ENCODE measurements at regions not wholly inside any gene's neighbourhood (a gene's known extent, or its start where the extent isn't known, plus 50 kb on each side); places are given as distances from the start of the nearest gene placed in this dataset.
"Not testable (repeated sequence)": the region's sequence is repeated elsewhere in the genome, so short reads cannot be mapped to it uniquely, and the experiment has no call there.

GRCh38 chr6:48560408-48560807, 449.4 kb upstream of the PTCHD4 start:
- DNase-seq (ENCODE audit: low read depth in 1 of 2, low spot score in 1 of 2): peak in 1 of 2 experiments; percentile 25
- in situ Hi-C loops (cut with HindIII; ENCODE audit: low pct_unique_long_range_greater_than_20kb, low sequenced_read_pairs): no loop called here
- TF ChIP-seq JUND (IDR thresholded peaks at IDR 0.05; ENCODE audit: low read depth): no peak

DNA sequence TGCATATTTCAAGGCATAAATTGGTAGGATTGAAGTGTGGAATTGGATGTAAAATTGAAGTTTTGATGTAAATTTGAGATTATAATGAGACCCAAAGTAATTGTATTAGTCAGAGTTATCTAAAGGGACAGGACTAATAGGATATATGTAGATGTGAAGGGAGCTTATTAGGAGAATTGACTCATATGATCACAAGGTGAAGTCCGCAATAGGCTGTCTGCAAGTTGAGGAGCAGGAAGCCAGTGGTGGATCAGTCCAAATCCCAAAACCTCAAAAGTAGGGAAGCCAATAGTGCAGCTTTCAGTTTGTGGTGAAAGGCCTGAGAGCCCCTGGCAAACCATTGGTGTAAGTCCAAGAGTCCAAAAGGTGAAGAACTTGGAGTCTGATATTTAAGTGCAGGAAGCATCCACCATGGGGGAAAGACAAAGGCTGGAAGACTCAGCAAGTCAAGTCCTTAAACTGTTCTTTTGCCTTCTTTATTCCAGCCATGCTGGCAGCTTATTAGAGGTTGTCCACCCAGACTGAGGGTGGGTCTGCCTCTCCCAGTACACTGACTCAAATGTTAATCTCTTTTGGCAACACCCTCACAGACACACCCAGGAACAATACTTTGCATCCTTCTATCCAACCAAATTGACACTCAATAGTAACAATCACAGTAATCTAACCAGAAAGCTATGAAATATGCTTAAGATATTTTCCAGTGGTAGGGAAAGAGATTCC, 442.6 kb upstream of the PTCHD4 start:
- no peak for TF ChIP-seq JUND (IDR thresholded peaks at IDR 0.05; ENCODE audit: low read depth)
- in situ Hi-C loops (cut with HindIII; ENCODE audit: low pct_unique_long_range_greater_than_20kb, low sequenced_read_pairs): no loop called here
- no peak for DNase-seq (ENCODE audit: low read depth in 1 of 2, low spot score in 1 of 2)

GRCh38 chr6:48552905-48553304, 441.9 kb upstream of the PTCHD4 start:
- TF ChIP-seq JUND (IDR thresholded peaks at IDR 0.05; ENCODE audit: low read depth): no peak
- no peak for DNase-seq (ENCODE audit: low read depth in 1 of 2, low spot score in 1 of 2)
- in situ Hi-C loops (cut with HindIII; ENCODE audit: low pct_unique_long_range_greater_than_20kb, low sequenced_read_pairs): no loop called here

DNA sequence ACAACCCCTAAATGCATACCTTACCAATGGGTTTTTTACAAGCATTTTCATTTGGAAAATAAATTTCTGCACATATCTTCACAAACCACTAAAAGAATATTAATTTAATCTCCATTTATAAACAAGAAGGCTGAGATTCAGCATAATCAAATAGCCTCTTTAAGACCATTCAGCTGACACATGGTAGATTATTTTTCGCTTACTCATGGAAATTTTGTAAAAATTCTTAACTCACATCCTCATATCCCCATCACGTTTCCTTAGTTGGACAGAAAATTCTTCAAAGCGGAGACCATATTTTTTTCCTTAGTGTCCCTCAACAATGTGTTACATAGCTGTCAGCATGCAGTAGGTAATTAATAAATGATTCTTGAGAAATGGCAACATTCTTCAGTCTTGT, 439.6 kb upstream of the PTCHD4 start:
- DNase-seq (ENCODE audit: low read depth in 1 of 2, low spot score in 1 of 2): no peak
- no peak for TF ChIP-seq JUND (IDR thresholded peaks at IDR 0.05; ENCODE audit: low read depth)
- in situ Hi-C loops (cut with HindIII; ENCODE audit: low pct_unique_long_range_greater_than_20kb, low sequenced_read_pairs): no loop called here

- no peak for TF ChIP-seq JUND (IDR thresholded peaks at IDR 0.05; ENCODE audit: low read depth)
- in situ Hi-C loops (cut with HindIII; ENCODE audit: low pct_unique_long_range_greater_than_20kb, low sequenced_read_pairs): no loop called here
- no peak for DNase-seq (ENCODE audit: low read depth in 1 of 2, low spot score in 1 of 2)
These were observed 431.2 kb upstream of the PTCHD4 start for GRCh38 chr6:48542191-48542590.

GRCh38 chr6:48541649-48542048, 430.7 kb upstream of the PTCHD4 start:
- in situ Hi-C loops (cut with HindIII; ENCODE audit: low pct_unique_long_range_greater_than_20kb, low sequenced_read_pairs): no loop called here
- TF ChIP-seq JUND (IDR thresholded peaks at IDR 0.05; ENCODE audit: low read depth): no peak
- peak in 1 of 2 experiments; percentile 27 for DNase-seq (ENCODE audit: low read depth in 1 of 2, low spot score in 1 of 2)

DNA sequence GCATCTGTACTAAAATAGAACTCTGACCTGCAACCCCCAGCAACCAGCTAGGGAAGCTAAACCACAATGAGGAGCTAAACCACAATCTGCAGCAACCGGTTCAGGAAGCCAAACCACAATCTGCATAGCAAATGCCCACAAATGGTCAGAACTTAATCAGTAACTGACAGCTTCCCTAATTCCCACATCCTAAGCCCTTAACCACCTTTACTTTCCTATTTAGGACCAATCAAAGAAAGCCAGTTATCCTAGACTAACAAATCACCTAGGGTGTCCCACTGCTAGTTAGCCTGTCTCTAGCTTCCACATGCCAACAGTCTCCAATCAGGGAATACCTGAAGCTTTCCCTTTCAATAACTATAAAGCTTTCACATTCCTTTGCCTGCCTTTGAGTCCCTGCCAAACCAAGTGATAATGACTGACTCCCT, 424.6 kb upstream of the PTCHD4 start:
- in situ Hi-C loops (cut with HindIII; ENCODE audit: low pct_unique_long_range_greater_than_20kb, low sequenced_read_pairs): no loop called here
- TF ChIP-seq JUND (IDR thresholded peaks at IDR 0.05; ENCODE audit: low read depth): no peak
- no peak for DNase-seq (ENCODE audit: low read depth in 1 of 2, low spot score in 1 of 2)

DNA sequence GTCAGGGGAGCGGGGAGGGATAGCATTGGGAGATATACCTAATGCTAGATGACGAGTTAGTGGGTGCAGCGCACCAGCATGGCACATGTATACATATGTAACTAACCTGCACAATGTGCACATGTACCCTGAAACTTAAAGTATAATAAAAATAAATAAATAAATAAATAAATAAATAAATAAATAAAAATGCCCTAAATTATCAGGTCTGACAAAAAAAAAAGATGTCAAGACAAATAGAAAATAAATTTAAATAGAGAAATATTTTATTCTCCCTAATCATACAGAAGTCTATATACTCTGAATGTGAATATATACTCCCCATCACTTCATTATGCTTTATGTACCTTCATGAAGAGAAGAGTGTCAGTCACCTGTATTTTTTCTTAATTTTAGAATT, 420.0 kb upstream of the PTCHD4 start:
- DNase-seq (ENCODE audit: low read depth in 1 of 2, low spot score in 1 of 2); in situ Hi-C loops (cut with HindIII; ENCODE audit: low pct_unique_long_range_greater_than_20kb, low sequenced_read_pairs): not testable (repeated sequence)

- in situ Hi-C loops (cut with HindIII; ENCODE audit: low pct_unique_long_range_greater_than_20kb, low sequenced_read_pairs): no loop called here
These were observed 414.9 kb upstream of the PTCHD4 start for GRCh38 chr6:48525849-48526248.

GRCh38 chr6:48520951-48521350, 410.0 kb upstream of the PTCHD4 start:
- DNase-seq (ENCODE audit: low read depth in 1 of 2, low spot score in 1 of 2): no peak
- TF ChIP-seq JUND (IDR thresholded peaks at IDR 0.05; ENCODE audit: low read depth): no peak
- in situ Hi-C loops (cut with HindIII; ENCODE audit: low pct_unique_long_range_greater_than_20kb, low sequenced_read_pairs): no loop called here

More at GRCh38 chr6:48525849-48526248, 414.9 kb upstream of the PTCHD4 start:
- TF ChIP-seq JUND (IDR thresholded peaks at IDR 0.05; ENCODE audit: low read depth): no peak
- DNase-seq (ENCODE audit: low read depth in 1 of 2, low spot score in 1 of 2): no peak

DNA sequence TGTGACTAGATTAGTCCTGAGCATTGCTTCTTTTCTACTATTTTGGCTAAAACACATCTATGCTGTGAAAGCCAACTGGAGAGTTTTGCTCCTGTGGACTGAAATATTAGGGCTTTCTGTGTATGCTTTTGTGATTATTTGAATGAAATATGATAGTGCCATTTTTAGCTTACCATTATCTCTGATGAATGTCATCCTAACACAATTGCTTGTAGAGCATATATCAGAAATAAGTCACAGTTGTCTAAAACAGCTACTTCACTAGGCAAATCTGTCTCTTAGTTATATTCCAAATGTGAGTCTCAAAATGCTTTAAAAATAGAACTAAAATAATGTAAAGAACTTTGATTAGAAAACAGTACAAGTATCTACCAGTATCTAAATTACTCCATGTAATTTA, 401.4 kb upstream of the PTCHD4 start:
- TF ChIP-seq JUND (IDR thresholded peaks at IDR 0.05; ENCODE audit: low read depth): no peak
- in situ Hi-C loops (cut with HindIII; ENCODE audit: low pct_unique_long_range_greater_than_20kb, low sequenced_read_pairs): no loop called here
- DNase-seq (ENCODE audit: low read depth in 1 of 2, low spot score in 1 of 2): no peak

DNA sequence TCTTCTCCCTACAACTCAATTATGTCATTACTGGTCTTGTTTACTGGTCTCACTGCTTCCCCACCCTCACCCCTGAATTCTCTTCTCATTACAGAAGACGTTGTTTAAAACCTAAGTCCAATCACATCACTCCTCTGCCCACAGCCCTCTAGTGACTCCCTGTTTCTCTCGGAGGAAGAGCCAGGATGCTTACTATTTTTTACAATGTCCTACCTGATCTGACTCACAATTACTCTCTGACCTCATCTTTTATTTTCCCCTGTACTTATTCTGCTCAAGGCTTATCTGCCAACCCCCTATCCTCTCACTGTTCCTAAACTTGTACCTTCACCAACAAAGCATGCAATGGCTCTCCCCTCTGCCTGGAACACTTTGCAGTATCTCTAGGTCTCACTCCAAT, 400.4 kb upstream of the PTCHD4 start:
- DNase-seq (ENCODE audit: low read depth in 1 of 2, low spot score in 1 of 2): no peak
- TF ChIP-seq JUND (IDR thresholded peaks at IDR 0.05; ENCODE audit: low read depth): no peak
- in situ Hi-C loops (cut with HindIII; ENCODE audit: low pct_unique_long_range_greater_than_20kb, low sequenced_read_pairs): no loop called here

GRCh38 chr6:48505621-48506020, 394.6 kb upstream of the PTCHD4 start:
- TF ChIP-seq JUND (IDR thresholded peaks at IDR 0.05; ENCODE audit: low read depth): no peak
- in situ Hi-C loops (cut with HindIII; ENCODE audit: low pct_unique_long_range_greater_than_20kb, low sequenced_read_pairs): no loop called here
- DNase-seq (ENCODE audit: low read depth in 1 of 2, low spot score in 1 of 2): no peak

GRCh38 chr6:48493432-48493831, 382.4 kb upstream of the PTCHD4 start:
- in situ Hi-C loops (cut with HindIII; ENCODE audit: low pct_unique_long_range_greater_than_20kb, low sequenced_read_pairs); DNase-seq (ENCODE audit: low read depth in 1 of 2, low spot score in 1 of 2): not testable (repeated sequence)

Measured in T47D (cell line).